Iris pigment epithelial cell (primary cell): ENCODE measurements at regions not wholly inside any gene's neighbourhood (a gene's known extent, or its start where the extent isn't known, plus 50 kb on each side); places are given as distances from the start of the nearest gene placed in this dataset.

Source experiments
- DNase-seq: peaks from one replicate; pipeline ENCODE4 v3.0.0-alpha.2; 2011; ENCODE audit warnings: low read depth

GRCh38 chr2:59012234-59012633, 771.1 kb upstream of the FANCL start:
- no peak for DNase-seq

- DNase-seq: no peak
Measured at GRCh38 chr2:59008950-59009349, 767.8 kb upstream of the FANCL start.

GRCh38 chr2:59005836-59006615, 764.9 kb upstream of the FANCL start:
- DNase-seq: no peak

DNA sequence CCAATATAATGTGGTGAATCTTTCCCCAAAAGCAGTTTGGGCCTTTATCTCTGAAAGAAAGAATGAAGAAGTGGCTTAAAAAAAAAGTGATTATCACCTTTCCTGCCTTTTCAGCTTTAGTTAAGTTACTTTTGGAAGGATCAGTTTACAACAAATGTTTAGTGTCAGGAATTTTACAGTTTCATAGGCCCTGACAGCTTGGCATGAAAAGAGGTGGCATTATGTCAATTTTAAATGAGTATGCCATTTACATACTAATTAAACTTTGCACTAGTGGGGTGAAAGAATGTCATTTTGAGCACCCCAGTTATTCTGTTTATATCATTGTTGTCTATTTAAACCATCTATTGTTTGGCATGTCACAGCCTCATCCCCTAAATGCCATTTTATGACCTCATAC, 763.5 kb upstream of the FANCL start:
- no peak for DNase-seq

DNA sequence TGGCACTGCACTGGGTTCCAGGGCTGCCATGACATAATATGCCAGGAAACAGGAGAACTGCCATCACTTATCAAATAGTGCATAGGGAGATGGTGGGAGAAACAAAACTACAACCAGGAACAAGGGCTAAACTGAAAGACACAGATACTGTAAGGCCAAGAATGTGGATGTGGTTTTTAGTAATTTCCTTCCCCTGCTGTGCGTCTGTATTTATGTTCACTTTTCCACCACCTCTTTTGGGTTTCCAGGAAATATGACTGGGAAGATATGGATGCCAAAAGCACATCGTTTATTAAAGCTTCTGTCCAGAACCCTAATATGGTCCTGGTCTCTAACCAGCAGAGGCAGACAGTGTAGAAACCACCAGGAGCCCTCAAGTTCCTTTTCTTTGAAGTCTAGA, 759.7 kb upstream of the FANCL start:
- DNase-seq: peak; percentile 4

DNA sequence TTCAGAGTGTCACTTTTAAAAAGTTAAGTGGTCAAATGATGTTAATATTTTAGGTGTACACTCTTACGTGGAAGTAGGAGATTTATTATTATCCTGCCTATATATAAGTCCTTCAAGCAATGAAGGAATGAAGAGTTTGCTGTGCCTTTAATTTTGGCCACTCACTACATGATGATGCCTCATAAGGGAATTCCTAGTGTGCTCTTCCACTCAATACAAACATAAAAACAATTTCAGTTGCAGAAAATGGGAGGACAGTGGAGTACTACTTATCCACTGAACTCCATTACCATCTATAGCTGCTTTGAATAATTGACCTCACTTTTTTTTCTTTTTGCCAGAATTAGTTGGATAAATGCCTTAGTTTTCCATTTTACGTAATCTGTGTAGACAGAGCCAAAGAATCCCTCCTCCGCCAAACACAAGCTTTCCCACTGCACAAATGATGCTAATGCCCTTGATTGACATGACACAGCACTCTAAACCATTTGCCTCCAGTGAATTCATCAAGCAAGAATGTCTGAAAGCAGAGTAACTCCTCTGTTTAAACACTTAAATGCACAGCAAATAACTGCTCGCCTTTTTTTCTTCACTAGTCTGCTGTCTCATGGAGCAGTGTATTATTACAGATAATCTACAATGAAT, 751.1 kb upstream of the FANCL start:
- peak; percentile 36 for DNase-seq

DNA sequence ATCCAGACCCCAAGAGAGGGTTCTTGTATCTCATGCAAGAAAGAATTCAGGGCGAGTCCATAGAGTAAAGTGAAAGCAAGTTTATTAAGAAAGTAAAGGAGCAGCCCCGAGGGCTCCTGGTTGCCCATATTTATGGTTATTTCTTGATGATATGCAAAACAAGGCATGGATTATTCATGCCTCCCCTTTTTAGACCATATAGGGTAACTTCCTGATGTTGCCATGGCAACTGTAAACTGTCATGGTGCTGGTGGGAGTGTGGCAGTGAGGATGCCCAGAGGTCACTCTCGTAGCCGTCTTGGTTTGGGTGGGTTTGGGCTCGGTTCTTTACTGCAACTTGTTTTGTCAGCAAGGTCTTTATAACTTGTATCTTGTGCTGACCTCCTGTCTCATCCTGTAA, 750.2 kb upstream of the FANCL start:
- no peak for DNase-seq

- no peak for DNase-seq
Measured at GRCh38 chr2:58985541-58985940, 744.4 kb upstream of the FANCL start.

DNA sequence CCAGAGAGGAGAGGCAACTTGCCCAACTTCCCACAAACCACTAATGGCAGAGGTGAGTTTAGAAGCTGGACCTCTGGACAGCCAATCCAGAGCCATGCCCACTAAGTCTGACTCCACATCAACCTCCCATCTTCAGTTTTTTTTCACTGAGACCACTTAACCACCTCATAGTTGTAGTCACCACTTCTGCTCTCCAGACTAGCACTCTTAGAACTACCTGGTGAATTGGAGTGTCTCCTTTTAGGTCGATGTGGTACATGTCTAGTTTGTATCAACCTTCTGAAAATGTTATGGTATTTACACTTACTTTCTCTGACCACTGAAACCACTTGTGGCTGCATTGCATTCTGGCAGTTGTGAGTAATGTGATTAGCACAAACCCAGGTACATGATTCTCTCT, 743.6 kb upstream of the FANCL start:
- DNase-seq: no peak

- no peak for DNase-seq
Measured at GRCh38 chr2:58983111-58983510, 742.0 kb upstream of the FANCL start.

GRCh38 chr2:58981237-58981636, 740.1 kb upstream of the FANCL start:
- DNase-seq: no peak

DNA sequence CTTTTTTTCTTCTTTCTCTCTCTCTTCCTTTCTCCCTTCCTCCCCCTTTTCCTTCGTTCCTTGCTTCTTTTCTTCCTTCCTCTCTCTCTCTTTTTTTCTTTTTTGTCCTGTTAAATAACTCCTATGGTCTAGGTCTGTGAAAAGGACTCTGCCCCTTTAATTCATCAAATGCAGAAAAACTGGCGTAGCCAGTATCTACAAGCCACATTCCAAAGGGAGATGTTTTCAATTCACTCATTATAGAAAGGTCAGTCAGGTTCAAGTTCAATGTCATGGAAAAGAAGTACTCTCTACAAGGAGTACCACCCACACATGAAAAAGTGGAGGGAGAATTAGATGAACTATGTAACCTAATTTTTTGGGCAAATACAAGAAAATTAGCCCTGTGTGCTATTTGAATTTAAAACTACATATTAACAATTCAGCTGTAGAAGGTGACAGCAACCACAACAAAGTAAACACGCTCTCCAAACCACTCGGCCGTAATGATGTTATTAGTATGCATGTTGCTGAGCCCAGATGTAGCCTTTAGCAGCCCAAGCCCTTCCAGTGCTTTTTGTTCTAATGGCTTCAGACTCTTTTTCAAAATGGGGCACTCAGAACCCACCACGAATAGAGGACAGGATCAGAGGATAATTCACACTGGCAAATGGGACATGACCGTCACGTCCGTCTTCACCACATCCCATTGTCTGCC, 735.4 kb upstream of the FANCL start:
- DNase-seq: no peak

DNA sequence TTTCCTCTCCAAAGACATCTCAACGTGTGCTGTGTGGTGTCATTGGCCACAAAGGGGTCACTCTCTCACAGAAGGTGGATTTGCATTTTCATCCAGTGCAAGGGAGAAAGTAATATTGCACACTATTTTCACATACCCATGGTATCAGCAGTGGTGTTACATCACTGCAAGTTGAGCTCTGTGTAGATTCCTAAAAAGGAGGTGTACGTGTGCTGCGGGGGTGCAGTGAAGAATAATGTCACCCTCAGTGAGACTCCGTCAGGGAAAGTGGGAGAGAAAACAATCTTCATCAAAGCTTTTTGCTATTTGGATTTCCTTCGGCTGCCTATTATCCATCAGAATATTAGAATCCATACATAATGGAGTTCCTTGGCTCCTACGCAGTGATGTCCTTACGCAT, 733.8 kb upstream of the FANCL start:
- DNase-seq: no peak

GRCh38 chr2:58974426-58974825, 733.3 kb upstream of the FANCL start:
- DNase-seq: no peak

DNA sequence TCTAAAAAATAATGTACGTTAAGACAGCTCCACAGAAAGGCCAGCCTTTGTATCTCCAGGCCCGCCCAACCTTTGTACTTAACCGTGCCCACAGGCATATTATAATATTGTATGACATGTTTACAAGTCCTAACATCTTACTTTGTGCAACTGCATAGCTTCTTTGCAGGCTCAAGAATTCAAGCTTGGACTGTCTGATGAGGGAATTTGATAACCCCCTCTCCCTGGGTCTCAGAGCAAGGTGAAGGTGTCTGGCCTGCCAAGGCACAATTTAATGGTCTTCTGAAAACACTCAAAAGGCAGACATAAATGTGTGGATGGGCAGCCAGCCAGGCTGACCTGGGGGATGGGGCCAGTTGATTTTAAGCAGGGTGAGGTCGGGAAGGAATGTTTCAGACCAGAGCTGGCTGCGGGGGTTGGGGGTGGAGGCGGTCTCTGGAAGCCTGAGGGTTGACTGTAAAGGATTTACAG, 732.7 kb upstream of the FANCL start:
- DNase-seq: no peak

GRCh38 chr2:58972737-58973136, 731.6 kb upstream of the FANCL start:
- DNase-seq: no peak

- DNase-seq: no peak
Measured at GRCh38 chr2:58971511-58972360, 730.6 kb upstream of the FANCL start.

GRCh38 chr2:58970365-58970764, 729.2 kb upstream of the FANCL start:
- DNase-seq: no peak

- no peak for DNase-seq
Measured at GRCh38 chr2:58968885-58969284, 727.8 kb upstream of the FANCL start.

DNA sequence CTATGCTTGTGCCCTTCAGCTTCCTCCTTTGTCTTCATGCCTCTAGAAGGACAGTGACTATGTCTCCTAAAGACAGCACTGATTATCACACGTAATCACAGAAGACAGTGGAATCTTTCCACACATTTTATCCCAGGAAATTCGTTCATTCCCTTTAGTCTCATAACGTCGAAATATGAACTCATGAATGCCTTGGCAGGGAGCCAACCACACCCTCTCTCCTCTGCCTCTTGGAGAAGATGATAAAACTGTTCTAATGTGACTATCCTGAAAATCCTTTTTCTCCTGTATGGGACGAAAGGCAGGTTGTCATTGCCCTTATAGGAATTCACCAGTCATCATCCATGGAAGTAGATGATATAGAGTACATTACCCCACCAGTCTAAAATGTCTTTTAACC, 726.6 kb upstream of the FANCL start:
- no peak for DNase-seq

DNA sequence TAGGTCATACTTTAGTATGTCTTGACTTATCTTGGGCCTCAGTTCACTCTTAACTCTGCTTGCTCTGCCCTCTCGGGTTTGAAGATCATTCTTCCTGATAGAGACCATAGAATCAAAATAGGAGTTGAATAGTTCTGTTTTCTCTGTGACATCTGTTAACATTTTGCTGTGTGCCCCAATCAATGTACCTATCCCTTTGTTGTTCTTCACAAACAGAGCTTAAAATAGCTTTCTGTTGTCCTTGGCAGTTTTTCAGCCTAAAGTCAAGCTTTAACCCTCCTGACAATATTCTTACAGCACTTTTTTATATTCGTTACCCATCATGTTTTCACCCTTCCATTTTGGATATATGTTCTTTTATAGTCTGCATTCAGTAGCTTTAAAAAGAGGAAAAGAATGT, 724.5 kb upstream of the FANCL start:
- DNase-seq: no peak

- DNase-seq: no peak
Measured at GRCh38 chr2:58959996-58960395, 718.9 kb upstream of the FANCL start.
